IMR-90 (cell line): ENCODE measurements at regions not wholly inside any gene's neighbourhood (a gene's known extent, or its start where the extent isn't known, plus 50 kb on each side); places are given as distances from the start of the nearest gene placed in this dataset.

ENCODE experiments used
- ATAC-seq: fragments of 200-7000 bp; cut with Tn5 transposase; 2 replicates; pipeline ENCODE4 v1.9.1; 2020; ENCODE audit warnings: low read depth, mild to moderate bottlenecking, moderate library complexity
- BruUV-seq: library from RNA; stranded (reverse); fragments of 400-500 nt; replicated peaks from 2 replicates; lab custom pipeline; 2021; lab: Mats Ljungman, UMichigan
- CTCF ChIA-PET: fragments of 300-600 bp; formaldehyde crosslinking; extraction: SDS; loops from one replicate; lab custom pipeline; 2021; ENCODE audit warnings: antibody characterized with exemption; lab: Yijun Ruan, JAX
- POLR2A ChIA-PET: fragments of 300-600 bp; sonication (Branson Sonifier 250); formaldehyde crosslinking; loops from one replicate; lab custom pipeline; 2022; ENCODE audit warnings: antibody characterized with exemption; ENCODE audit not compliant: unreplicated experiment; lab: Charles Lee
- DNase-seq: peaks from one replicate; pipeline ENCODE4 v3.0.0; 2013
- H2AFZ ChIP-seq: replicated peaks from 2 replicates; pipeline ENCODE3; 2013; ENCODE audit warnings: low read length, mild to moderate bottlenecking; ENCODE audit not compliant: poor library complexity
- H2AK5ac ChIP-seq: 2 replicates; pipeline ENCODE4 v1.6.1; 2013; ENCODE audit warnings: low read depth, low read length, inconsistent platforms
- H2AK9ac ChIP-seq: replicated peaks from 2 replicates; pipeline ENCODE3; 2013; ENCODE audit warnings: mild to moderate bottlenecking, low read depth, low read length, moderate library complexity; ENCODE audit not compliant: poor library complexity
- H2BK120ac ChIP-seq: 2 replicates; pipeline ENCODE4 v1.6.1; 2013; ENCODE audit warnings: low read depth, low read length, inconsistent platforms
- H2BK15ac ChIP-seq: 3 replicates; pipeline ENCODE4 v1.6.1; 2013; ENCODE audit warnings: low read depth, low read length, inconsistent platforms
- H2BK20ac ChIP-seq: 2 replicates; pipeline ENCODE4 v1.6.1; 2013; ENCODE audit warnings: low read depth, mild to moderate bottlenecking, inconsistent platforms, low read length, moderate library complexity
- H2BK5ac ChIP-seq: 2 replicates; pipeline ENCODE4 v1.6.1; 2013; ENCODE audit warnings: mild to moderate bottlenecking, low read depth, low read length, inconsistent platforms; ENCODE audit not compliant: poor library complexity, severe bottlenecking
- H3K14ac ChIP-seq: replicated peaks from 2 replicates; pipeline ENCODE4 v1.6.1; 2013; ENCODE audit warnings: low read depth, low read length, inconsistent platforms
- H3K18ac ChIP-seq: 2 replicates; pipeline ENCODE4 v1.6.1; 2013; ENCODE audit warnings: low read depth, low read length, control low read depth
- H3K23ac ChIP-seq: 2 replicates; pipeline ENCODE4 v1.6.1; 2013; ENCODE audit warnings: low read depth, low read length, inconsistent platforms
- H3K27ac ChIP-seq: 2 replicates; pipeline ENCODE4 v1.5.1; 2013; ENCODE audit warnings: mild to moderate bottlenecking, control low read depth, low read length; ENCODE audit not compliant: insufficient read depth
- H3K27me3 ChIP-seq: 2 replicates; pipeline ENCODE4 v1.6.1; 2013; ENCODE audit warnings: low read length; ENCODE audit not compliant: control insufficient read depth, insufficient read depth
- H3K36me3 ChIP-seq: 2 replicates; pipeline ENCODE4 v1.6.1; 2013; ENCODE audit warnings: low read length, mixed read lengths; ENCODE audit not compliant: control insufficient read depth, insufficient read depth
- H3K4ac ChIP-seq: 2 replicates; pipeline ENCODE4 v1.6.1; 2013; ENCODE audit warnings: low read depth, low read length, inconsistent platforms
- H3K4me1 ChIP-seq: 2 replicates; pipeline ENCODE4 v1.6.1; 2013; ENCODE audit warnings: low read length, mixed read lengths; ENCODE audit not compliant: control insufficient read depth, insufficient read depth
- H3K4me2 ChIP-seq: 2 replicates; pipeline ENCODE4 v1.6.1; 2013; ENCODE audit warnings: low read depth, mild to moderate bottlenecking, control low read depth, low read length, moderate library complexity
- H3K4me3 ChIP-seq: 2 replicates; pipeline ENCODE4 v1.5.1; 2013; ENCODE audit warnings: low read depth, mild to moderate bottlenecking, control low read depth, low read length, moderate library complexity; ENCODE audit not compliant: insufficient read depth
- H3K56ac ChIP-seq: 2 replicates; pipeline ENCODE4 v1.6.1; 2013; ENCODE audit warnings: low read length, inconsistent platforms; ENCODE audit not compliant: insufficient read depth; ENCODE audit errors: extremely low read depth
- H3K79me1 ChIP-seq, 2 experiments: 2 replicates each; pipeline ENCODE4 v1.6.1; 2013; ENCODE audit warnings: low read length in 2 of 2, inconsistent platforms in 1 of 2, low read depth in 1 of 2
- H3K9ac ChIP-seq: 2 replicates; pipeline ENCODE4 v1.6.1; 2013; ENCODE audit warnings: low read depth, low read length, control low read depth
- H3K9me1 ChIP-seq: 2 replicates; pipeline ENCODE4 v1.6.1; 2013; ENCODE audit warnings: low read length, inconsistent platforms; ENCODE audit not compliant: insufficient read depth
- H3K9me3 ChIP-seq: 2 replicates; pipeline ENCODE4 v1.6.1; 2013; ENCODE audit warnings: low read length; ENCODE audit not compliant: control insufficient read depth, insufficient read depth
- H4K20me1 ChIP-seq: 2 replicates; pipeline ENCODE4 v1.6.1; 2013; ENCODE audit warnings: low read length, inconsistent platforms; ENCODE audit not compliant: insufficient read depth
- H4K5ac ChIP-seq: 2 replicates; pipeline ENCODE4 v1.6.1; 2013; ENCODE audit warnings: mild to moderate bottlenecking, low read depth, low read length, control low read depth
- H4K8ac ChIP-seq, 2 experiments: 2 replicates each; pipeline ENCODE4 v1.6.1; 2013; ENCODE audit warnings: low read depth in 2 of 2, low read length in 2 of 2, control low read depth in 1 of 2, inconsistent platforms in 1 of 2
- H4K91ac ChIP-seq: 2 replicates; pipeline ENCODE4 v1.6.1; 2013; ENCODE audit warnings: low read depth, low read length, inconsistent platforms; ENCODE audit not compliant: insufficient read depth
- BHLHE40 ChIP-seq: fragments of 150-350 bp; IDR thresholded peaks from 2 replicates; pipeline ENCODE4 v1.6.1; 2016; ENCODE audit warnings: mild to moderate bottlenecking, low read depth, low read length
- CEBPB ChIP-seq: IDR thresholded peaks from 2 replicates; pipeline ENCODE4 v1.6.1; 2012; ENCODE audit warnings: low read depth, low read length, improper control_type of control experiment
- CHD1 ChIP-seq: IDR thresholded peaks from 2 replicates; pipeline ENCODE4 v1.6.1; 2012; ENCODE audit warnings: low read depth, low read length, improper control_type of control experiment
- RCOR1 ChIP-seq: IDR thresholded peaks from 2 replicates; pipeline ENCODE4 v1.6.1; 2012; ENCODE audit warnings: mild to moderate bottlenecking, low read length, improper control_type of control experiment; ENCODE audit not compliant: insufficient replicate concordance
- SMC3 ChIP-seq: fragments of 150-350 bp; IDR thresholded peaks from 2 replicates; pipeline ENCODE4 v1.6.1; 2016; ENCODE audit warnings: low read depth, mild to moderate bottlenecking, antibody characterized with exemption, low read length, moderate library complexity
- WGBS, 2 experiments: methylation state at CpG; one replicate each; pipeline versions ENCODE4 v1.1.5 to v1.1.7; 2013; ENCODE audit warnings: missing lambda C conversion rate in 2 of 2; ENCODE audit not compliant: insufficient read length in 1 of 2; ENCODE audit errors: extremely low coverage in 2 of 2; 5-methylcytosine and 5-hydroxymethylcytosine counted together
- dilution Hi-C: fragments of 300-500 bp; cut with HindIII; formaldehyde crosslinking; loops from one replicate; pipeline ENCODE4 v1.14.3; 2018; ENCODE audit warnings: low sequenced_read_pairs; ENCODE audit not compliant: unreplicated experiment
- in situ Hi-C: fragments of 300-500 bp; cut with MboI; formaldehyde crosslinking; loops from 3 replicates; pipeline ENCODE4 v1.14.3; 2019; ENCODE audit warnings: low sequenced_read_pairs, inconsistent platforms, mixed read lengths
- intact Hi-C: fragments of 100-400 bp; cut with micrococcal nuclease; formaldehyde crosslinking; loops from 2 replicates; pipeline ENCODE4 v1.10.0; 2022
- TF ChIP-seq, protein P1 (sequence below): fragments of 150-350 bp; IDR thresholded peaks from 2 replicates; pipeline ENCODE4 v1.6.1; 2017; ENCODE audit warnings: mild to moderate bottlenecking, antibody characterized with exemption, low read length, low read depth
- TF ChIP-seq, protein P2 (sequence below): conservative IDR thresholded peaks from 2 replicates; pipeline ENCODE4 v1.5.1; 2012; ENCODE audit warnings: mild to moderate bottlenecking, low read depth, low read length, improper control_type of control experiment

DNA sequence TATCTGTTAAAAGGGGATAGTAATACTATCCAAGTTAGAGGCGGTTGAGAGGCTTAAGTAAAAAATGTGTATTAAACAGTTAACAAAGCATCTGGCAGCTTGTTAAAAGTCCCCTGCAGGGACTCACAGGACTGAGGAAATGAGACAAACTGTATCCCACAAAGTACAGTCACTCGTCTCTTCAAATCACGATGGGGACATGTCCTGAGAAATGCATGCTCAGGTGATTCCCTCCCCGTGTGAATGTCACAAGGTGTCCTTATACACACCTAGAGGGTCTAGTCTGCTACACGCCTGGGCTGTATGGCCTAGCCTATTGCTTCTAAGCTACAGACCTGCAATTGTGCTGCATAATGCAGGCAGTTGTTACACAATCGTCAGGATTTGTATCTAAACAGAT lies 237.0 kb downstream of the IRX2 start:
- Histone ChIP-seq H3K18ac (no peak overlapping the region), H2BK120ac (no peak overlapping the region), H3K23ac (no peak overlapping the region), H3K36me3 (no peaks in the 10 kb centered on the region), H2BK15ac (no peak overlapping the region), H2BK5ac (no peak overlapping the region), H3K27me3 (no peaks in the 10 kb centered on the region), H3K9me3 (peaks cover 56% of the 10 kb centered on the region), H2AFZ (no peak overlapping the region), H3K27ac (no peak overlapping the region), H4K91ac (no peak overlapping the region), H3K14ac (no peak overlapping the region), H2BK20ac (no peak overlapping the region), H4K5ac (no peak overlapping the region), H3K9ac (no peak overlapping the region), H3K4me2 (no peak overlapping the region), H3K4me1 (no peaks in the 10 kb centered on the region), H3K4me3 (no peak overlapping the region), H4K8ac (no peak overlapping the region), H3K56ac (no peak overlapping the region), H2AK5ac (no peak overlapping the region), H3K79me1 (no peaks in the 10 kb centered on the region), H3K9me1 (no peaks in the 10 kb centered on the region), H3K4ac (no peak overlapping the region), H4K20me1 (no peaks in the 10 kb centered on the region), H2AK9ac (no peak overlapping the region)
- WGBS, 2 experiments = 34% methylated on average over 4 of the region's 6 CpGs; no CpG with 5 or more reads in 1 of the 2 experiments
- no peak for TF ChIP-seq RCOR1
- no peak for TF ChIP-seq BHLHE40
- TF ChIP-seq, protein P1, sequence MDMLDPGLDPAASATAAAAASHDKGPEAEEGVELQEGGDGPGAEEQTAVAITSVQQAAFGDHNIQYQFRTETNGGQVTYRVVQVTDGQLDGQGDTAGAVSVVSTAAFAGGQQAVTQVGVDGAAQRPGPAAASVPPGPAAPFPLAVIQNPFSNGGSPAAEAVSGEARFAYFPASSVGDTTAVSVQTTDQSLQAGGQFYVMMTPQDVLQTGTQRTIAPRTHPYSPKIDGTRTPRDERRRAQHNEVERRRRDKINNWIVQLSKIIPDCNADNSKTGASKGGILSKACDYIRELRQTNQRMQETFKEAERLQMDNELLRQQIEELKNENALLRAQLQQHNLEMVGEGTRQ = no peak
- no peak for TF ChIP-seq CHD1
- no peak for TF ChIP-seq CEBPB
- TF ChIP-seq SMC3 = no peak
- TF ChIP-seq, protein P2, sequence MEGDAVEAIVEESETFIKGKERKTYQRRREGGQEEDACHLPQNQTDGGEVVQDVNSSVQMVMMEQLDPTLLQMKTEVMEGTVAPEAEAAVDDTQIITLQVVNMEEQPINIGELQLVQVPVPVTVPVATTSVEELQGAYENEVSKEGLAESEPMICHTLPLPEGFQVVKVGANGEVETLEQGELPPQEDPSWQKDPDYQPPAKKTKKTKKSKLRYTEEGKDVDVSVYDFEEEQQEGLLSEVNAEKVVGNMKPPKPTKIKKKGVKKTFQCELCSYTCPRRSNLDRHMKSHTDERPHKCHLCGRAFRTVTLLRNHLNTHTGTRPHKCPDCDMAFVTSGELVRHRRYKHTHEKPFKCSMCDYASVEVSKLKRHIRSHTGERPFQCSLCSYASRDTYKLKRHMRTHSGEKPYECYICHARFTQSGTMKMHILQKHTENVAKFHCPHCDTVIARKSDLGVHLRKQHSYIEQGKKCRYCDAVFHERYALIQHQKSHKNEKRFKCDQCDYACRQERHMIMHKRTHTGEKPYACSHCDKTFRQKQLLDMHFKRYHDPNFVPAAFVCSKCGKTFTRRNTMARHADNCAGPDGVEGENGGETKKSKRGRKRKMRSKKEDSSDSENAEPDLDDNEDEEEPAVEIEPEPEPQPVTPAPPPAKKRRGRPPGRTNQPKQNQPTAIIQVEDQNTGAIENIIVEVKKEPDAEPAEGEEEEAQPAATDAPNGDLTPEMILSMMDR = no peak
- in situ Hi-C loops (no loop called here), dilution Hi-C loops (no loop called here), intact Hi-C loops (no loop called here)
- ChIA-PET POLR2A (no interaction called here), CTCF (no interaction called here)
- DNase-seq (no peak), ATAC-seq (no peak)
- BruUV-seq = no TSS peak
